ENCODE measurements at regions not wholly inside any gene's neighbourhood (a gene's known extent, or its start where the extent isn't known, plus 50 kb on each side); places are given as distances from the start of the nearest gene placed in this dataset.

DNA sequence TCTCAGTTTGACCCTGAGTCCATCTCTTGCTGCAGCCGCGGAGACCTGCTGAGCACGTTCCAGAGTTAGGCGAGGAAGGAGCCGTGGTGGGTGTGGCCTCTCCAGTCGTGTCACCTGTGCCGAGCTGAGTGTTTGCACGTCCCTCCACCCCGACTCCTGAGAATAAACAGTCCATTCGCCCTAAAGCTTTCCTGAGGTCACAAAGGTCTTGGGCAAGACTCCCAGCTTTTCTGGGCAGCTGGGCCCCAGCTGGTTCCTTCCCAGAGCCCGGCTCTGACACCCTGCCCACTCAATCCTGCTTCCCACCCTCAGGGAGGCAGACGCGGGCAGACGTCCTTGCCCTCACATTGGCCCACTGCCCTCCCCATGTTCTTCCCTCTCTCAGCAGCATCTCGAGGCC, 142.2 kb downstream of the KCTD15 start:
- in situ Hi-C loops (cut with HindIII; ENCODE audit: low sequenced_read_pairs): no loop called here
- DNase-seq (ENCODE audit: low spot score): no peak

DNA sequence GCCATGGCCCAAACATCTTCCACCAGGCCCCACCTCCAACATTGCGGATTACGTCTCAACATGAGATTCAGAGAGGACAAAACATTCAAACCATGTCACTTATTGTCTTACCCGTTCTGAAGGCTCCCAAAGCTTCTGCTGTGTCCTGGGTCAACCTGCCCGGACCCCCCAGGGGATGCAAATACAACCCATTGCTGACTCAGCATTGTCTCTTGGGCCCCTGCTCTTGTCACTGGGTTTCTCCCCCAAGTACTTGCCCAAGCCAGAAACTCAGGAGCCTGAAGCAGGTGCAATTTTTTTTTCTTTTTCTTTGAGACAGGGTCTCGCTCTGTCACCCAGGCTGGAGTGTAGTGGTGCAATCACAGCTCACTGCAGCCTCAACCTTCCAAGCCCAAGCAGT, 144.5 kb downstream of the KCTD15 start:
- in situ Hi-C loops (cut with HindIII; ENCODE audit: low sequenced_read_pairs): no loop called here

DNA sequence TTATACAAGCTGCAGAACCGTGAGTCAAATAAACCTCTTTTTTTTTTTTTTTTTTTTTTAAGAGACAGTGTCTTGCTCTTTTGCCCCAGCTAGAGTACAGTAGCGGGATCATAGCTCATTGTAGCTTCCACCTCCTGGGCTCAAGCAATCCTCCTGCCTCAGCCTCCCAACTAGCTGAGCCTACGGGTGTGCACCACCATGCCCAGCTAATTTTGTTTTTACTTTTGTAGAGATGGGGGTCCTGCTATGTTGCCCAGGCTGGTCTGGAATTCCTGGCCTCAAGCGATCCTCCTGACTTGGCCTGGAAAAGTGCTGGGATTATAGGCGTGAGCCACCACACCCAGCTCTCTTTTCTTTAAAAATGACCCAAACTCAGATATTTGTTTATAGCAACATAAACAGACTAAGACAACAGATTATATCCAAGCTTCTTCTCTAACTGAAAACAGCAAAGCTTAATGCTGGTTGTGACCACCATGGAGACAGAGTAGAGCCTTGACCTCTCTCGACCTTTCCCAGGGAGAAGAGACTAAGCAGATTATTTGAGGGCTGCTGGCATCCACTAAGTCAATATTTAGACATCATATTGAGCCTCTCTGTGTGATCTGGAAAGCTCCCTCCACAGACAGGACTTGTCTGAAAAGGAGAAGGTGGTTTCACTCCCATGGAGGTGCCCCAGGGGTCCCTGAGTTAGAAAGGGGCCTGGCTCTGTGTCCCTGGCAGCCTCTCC, 150.0 kb downstream of the KCTD15 start:
- in situ Hi-C loops (cut with HindIII; ENCODE audit: low sequenced_read_pairs): no loop called here
- no peak for DNase-seq (ENCODE audit: low spot score)

More for the DNA sequence above, 144.5 kb downstream of the KCTD15 start:
- DNase-seq (ENCODE audit: low spot score): no peak

DNA sequence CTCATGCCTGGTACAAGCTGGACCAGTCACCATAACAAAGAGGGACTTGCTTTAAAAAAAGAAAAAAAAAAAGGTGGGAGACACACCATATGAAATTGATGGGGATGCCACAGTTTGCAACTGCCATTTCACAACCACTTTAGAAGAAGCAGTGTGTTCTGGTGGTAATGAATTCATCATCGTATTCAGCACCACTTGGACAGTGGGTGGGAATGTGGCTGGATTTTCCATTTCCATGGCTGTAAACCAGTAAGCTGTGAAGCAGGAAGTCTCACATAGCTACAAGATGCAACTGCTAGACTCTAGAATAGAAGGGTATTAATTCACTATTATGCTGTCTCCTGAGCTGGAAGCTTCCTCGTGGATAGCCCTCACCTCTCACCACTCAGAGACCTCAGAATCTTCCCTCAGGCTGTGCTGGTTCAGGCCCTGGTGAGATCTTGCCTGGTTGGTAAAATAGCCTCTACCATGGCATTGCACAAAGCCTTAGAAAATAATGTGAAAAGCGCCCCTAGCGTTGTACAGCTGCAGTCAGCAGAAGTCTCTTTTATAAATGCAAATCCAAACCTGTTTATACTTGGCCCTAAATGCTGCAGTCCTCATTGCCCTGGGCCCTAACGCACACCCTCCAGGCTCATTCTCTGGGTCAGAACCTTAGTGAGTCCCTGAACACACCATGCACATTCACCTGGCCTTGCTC, 150.7 kb downstream of the KCTD15 start:
- in situ Hi-C loops (cut with HindIII; ENCODE audit: low sequenced_read_pairs): no loop called here
- DNase-seq (ENCODE audit: low spot score): no peak

DNA sequence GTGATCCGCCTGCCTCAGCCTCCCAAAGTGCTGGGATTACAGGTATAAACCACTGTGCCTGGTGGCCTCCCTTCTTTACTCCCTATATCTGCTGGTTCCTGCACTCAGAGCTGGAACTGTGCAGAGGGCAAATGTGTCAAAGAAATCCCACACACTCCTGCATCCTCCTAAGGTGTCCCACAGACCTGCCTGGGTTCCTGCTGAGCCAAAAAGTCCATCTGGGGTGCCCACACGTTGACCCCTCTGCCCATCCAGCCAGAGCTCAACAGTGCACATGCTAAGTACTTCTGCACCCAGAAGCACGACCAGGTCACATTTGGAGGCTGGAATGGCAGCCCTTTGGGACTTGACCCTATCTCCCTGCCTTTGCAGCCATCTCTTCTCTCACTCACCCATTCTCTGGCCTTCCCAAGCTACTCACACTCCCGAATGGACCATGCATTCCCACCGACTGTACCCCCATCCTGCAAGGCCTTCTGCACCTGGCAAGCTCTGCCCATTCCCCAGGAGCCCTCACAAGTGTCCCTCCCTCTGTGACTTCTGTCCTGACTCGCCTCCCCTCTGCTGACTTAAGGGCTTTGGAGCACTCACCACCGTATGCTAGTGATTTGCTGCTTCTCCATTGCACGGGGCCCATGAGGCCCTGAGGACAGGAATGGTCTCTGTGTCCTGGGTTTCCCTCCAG, 152.1 kb downstream of the KCTD15 start:
- DNase-seq (ENCODE audit: low spot score): no peak
- in situ Hi-C loops (cut with HindIII; ENCODE audit: low sequenced_read_pairs): no loop called here

DNA sequence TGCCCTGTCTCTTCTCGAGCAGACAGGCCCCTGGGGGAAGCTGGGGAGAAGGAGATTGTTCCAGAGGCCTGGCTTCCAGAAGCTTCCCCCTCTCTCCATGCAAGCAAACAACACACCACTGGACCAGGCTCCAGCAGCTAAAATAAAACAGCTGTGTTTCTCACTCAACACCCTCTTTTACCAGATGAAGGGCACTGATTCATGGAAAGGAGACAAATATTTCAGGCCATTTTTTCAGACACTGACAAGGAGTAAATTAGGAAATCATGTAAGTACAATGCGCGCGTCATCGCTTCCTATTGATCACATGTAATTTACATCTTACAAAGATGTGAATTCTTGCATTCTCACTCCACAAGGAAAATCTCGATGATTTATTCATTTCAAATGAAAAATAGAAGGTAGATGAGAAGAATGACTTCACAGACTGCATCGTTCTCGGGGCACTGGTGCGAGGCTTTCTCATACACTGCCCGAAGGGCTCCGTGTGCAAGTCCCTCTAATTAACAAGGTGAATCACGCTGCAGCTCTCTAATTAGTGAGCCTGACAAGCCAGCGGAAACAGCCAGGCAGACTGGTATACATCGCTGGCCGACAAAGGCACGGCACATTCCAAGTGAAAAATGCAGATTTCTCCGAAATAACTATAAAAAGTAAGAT, 153.6 kb downstream of the KCTD15 start:
- in situ Hi-C loops (cut with HindIII; ENCODE audit: low sequenced_read_pairs): no loop called here
- DNase-seq (ENCODE audit: low spot score): no peak

DNA sequence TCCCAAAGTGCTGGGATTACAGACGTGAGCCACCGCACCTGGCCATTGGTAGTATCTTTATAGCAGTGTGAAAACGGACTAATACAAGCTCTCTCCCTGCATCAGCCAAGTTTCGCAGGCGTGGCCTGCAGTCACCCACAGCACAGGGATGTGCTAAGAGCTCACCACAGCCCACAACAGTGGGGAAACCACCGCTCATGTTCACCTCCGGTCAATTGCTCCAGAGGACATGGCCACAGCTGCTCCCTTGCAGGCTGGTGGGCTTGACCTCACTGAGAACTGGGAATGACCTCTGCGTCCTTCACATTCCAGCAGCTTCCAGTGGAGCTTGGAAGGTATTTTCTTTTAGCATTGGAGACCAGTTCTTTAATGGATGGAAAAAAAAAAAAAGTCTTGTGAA, 156.4 kb downstream of the KCTD15 start:
- in situ Hi-C loops (cut with HindIII; ENCODE audit: low sequenced_read_pairs): no loop called here
- DNase-seq (ENCODE audit: low spot score): no peak

DNA sequence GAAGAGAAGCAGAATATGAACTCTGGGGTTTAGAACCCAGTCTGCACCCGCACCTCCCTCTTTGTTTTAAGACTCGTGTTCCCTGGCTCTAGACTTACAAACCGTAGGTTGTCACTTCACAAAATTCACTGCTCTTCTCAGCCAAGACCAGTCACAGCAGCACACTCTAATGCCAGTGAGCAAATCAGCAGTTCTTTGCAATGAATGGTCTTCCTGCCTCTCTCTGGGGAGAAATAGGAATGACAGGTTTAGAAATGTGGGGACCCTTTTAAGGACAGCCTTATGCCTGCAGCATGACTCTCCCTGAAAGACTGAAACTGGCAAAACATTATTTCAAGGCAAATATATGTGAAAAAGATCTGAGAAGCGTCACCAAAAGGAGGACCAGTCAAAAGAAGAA, 156.9 kb downstream of the KCTD15 start:
- in situ Hi-C loops (cut with HindIII; ENCODE audit: low sequenced_read_pairs): no loop called here
- peak; percentile 0 for DNase-seq (ENCODE audit: low spot score)

DNA sequence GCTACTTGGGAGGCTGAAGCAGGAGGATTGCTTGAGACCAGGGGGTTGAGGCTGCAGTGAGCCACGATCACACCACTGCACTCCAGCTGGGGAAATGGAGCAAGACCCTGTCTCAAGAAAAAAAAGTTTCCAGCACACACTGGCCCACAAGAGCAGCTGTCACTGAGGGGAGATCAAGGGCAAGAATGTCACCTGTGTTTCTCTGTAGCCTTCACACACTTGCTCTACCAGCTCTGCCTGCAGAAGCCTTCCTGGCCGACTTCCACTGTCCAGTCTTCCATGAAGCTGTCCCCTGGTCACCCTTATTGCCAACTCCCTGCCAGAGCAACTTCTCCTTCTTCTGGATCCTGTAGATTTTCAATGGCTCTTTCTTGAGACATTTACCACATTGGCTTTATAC, 158.0 kb downstream of the KCTD15 start:
- in situ Hi-C loops (cut with HindIII; ENCODE audit: low sequenced_read_pairs): no loop called here
- DNase-seq (ENCODE audit: low spot score): no peak

DNA sequence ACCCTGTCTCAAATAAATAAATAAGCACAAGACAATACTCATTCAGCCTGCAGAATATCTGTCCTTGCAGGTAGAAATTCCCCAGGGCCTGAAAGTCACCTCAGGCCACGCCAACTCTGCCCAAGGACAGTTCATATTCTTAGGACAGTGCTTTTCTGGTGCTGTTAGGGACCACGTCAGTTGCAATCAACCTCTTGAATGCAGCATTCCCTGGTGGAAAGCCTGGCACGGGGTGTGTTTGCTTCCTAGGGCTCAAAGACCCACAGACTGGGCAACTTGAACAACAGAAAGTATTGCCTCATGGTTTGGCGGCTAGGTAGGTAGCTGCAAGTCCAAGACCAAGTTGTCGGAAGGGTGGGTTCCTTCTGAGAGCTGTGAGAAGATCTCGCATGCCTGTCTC, 160.3 kb downstream of the KCTD15 start:
- no peak for DNase-seq (ENCODE audit: low spot score)
- in situ Hi-C loops (cut with HindIII; ENCODE audit: low sequenced_read_pairs): no loop called here

DNA sequence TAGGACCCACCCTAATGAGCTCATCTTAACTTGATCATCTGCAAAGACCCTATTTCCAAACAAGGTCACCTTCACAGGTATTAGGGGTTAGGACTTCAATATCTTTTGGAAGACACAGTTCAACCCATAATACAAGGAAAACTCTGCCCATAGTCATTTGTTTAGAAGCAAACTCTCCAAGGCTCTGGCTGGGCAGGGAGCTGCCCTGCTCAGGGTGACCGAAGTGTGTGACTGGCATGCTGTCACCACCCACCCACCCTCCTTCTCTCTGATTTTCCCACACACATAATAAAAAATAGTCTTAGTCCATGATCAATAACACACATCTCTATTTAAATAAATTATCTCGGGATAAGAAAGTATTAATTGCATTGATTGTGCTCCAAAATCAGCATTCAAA, 161.1 kb downstream of the KCTD15 start:
- in situ Hi-C loops (cut with HindIII; ENCODE audit: low sequenced_read_pairs): no loop called here
- DNase-seq (ENCODE audit: low spot score): no peak

DNA sequence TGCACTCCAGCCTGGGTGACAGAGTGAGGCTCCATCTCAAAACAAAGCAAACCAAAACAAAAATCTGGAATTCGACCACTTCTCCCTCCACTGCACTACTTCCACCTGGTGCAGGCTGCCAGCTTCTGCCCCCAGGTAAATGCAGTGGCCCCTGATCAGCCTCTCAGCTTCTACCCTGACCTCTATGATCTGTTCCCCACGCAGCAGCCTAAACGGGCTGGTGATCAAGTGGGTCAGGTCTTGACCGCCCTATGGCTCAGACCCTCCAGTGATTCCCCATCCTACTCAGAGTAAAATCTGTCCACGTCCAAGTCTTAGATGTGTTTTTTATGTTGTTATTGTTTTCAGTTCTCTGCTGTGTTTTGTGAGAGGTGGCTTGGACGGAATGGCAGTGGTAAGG, 163.9 kb downstream of the KCTD15 start:
- DNase-seq (ENCODE audit: low spot score): no peak

DNA sequence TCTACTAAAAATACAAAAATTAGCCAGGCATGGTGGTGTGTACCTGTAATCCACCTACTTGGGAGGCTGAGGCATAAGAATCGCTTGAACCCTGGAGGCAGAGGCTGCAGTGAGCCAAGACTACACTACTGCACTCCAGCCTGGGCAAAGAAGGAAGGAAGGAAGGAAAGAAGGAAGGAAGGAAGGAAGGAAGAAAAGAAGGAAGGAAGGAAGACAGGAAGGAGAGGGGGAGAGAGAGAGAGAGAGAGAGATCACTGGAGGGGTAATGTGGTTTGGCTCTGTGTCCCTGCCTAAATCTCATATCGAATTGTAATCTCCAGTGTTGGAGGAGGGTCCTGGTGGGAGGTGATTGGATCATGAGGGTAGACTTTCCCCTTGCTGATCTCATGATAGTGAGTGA, 165.5 kb downstream of the KCTD15 start:
- in situ Hi-C loops (cut with HindIII; ENCODE audit: low sequenced_read_pairs): no loop called here
- no peak for DNase-seq (ENCODE audit: low spot score)

More for the DNA sequence above, 163.9 kb downstream of the KCTD15 start:
- in situ Hi-C loops (cut with HindIII; ENCODE audit: low sequenced_read_pairs): no loop called here

DNA sequence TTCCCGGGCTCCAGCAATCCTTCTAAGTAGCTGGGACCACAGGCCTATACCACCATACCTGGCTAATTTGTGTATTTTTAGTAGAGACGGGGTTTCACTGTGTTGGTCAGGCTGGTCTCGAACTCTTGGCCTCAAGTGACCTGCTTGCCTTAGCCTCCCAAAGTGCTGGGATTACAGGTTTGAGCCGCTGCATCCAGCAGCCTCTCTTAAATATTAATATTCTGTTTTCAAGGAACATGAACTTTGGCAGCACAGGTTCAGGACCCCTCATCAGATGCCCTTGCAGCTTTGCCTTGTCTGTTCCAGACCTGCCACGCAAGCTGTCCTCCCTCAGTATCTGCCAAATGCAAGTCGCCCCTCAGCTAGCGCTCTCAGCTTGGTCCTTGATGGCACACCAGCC, 166.8 kb downstream of the KCTD15 start:
- no peak for DNase-seq (ENCODE audit: low spot score)
- in situ Hi-C loops (cut with HindIII; ENCODE audit: low sequenced_read_pairs): no loop called here

DNA sequence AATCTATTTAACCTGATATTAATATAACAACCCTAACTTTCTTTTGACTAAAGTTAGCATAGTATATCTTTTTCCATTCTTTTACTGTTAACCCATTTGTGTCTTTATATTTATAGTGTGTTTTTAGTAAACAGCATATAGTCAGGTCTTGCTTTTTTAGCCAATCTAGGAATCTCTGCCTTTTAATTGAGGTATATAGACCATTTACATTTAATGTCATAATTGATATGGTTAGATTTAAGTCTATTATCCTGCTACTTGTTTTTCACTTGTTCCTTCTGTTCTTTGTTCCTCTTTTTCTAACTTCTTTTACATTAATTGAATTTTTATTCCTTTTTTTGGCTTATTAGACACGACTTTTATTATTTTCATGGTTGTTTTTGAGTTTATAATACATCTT, 174.4 kb downstream of the KCTD15 start:
- no peak for DNase-seq (ENCODE audit: low spot score)
- in situ Hi-C loops (cut with HindIII; ENCODE audit: low sequenced_read_pairs): no loop called here

DNA sequence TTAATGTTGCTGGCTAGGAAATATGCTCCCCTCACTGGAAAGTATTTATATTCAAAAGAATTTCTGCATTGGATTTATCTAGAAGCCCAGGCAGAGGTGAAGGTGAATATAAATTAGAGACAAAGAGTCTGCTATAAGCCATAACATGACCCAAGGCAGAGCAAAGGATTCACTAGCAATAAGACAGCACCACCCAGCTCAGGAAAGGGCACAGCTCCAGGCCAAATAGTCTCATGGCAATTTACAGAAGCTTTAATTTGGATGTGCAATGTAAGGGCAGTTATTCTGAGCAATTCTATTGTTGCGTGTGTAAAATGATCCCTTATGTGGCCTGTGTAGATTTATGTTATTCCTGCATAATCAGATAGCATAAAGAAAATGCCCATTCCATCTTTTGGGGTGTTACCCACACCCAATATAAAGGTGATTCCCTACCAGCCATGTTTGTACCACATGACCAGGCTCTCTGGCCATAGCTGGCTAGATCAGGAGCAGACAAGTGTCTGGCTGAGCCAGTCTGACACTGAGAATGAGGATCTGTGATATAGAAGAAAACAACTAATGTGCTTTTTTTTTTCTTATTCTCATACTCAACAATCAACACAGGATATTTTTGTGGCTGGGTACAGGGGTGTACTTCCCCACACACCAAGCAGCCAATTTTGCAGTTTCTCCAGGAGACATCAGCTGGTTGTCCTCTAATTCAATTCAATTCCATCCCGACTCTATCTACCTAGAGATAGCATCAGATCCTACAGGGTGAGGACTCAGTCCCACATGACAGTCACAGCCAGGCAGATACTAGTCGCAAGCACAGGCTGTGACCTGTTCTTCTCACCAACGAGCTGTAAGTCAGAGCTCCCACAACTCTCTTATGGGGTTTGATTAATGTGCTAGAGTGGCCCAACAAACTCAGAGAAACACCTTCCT, 181.4 kb downstream of the KCTD15 start:
- DNase-seq (ENCODE audit: low spot score): no peak
- in situ Hi-C loops (cut with HindIII; ENCODE audit: low sequenced_read_pairs): no loop called here

DNA sequence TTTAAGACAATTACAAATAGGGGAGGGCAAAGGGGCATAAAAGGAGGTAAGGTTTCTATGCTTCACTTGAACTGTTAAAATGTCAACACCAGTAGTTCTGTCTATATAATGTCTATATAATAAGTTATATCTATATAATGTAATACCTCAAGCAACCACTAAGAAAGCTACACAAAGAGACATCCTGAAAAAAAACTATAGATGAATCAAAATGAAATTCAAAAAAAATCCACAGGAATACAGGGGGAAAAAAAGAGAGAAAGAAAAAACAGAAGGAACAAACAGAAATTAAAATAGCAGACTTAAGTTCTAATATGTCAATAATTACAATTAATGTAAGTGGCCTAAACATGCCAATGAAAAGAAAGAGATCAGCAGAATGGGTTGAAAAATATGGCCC, 186.0 kb downstream of the KCTD15 start:
- DNase-seq (ENCODE audit: low spot score): no peak
- in situ Hi-C loops (cut with HindIII; ENCODE audit: low sequenced_read_pairs): no loop called here

DNA sequence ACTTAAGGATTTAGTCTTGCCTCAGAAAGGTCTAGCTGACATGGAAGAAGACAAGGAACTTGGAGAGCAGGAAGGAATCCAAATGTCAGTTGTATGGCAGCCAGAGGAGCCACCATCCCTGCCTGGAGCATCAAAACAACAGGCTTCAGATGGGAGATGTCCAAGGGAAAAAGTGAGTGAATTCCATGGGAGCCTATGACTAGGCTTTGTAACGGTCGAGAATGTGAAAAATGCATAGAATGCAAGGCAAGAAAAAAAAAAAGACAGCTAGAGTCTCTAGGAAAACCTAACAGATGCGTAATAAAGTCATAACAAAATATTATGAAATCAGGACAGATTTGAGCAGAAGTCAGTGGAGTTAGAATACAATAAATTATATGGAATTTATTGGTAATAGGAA, 183.7 kb upstream of the LSM14A start:
- in situ Hi-C loops (cut with HindIII; ENCODE audit: low sequenced_read_pairs): no loop called here
- no peak for DNase-seq (ENCODE audit: low spot score)

DNA sequence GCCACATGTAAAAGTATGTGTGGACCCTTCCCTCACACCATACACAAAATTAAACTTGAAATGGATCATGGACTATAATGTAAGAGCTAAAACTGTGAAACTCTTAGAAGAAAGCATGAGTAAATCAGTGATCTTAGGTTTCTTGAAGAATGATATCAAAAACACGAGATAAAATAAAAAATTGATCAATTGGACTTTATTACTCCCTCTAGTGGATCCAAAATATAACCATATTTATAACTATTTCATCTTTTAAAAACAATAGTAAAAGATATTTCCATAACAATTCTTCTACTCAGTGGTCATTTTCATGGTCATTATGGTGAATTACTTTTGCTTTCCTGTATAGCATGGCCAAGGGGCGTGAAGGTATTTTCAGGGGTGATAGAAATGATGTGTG, 174.6 kb upstream of the LSM14A start:
- in situ Hi-C loops (cut with HindIII; ENCODE audit: low sequenced_read_pairs): no loop called here
- DNase-seq (ENCODE audit: low spot score): no peak

All from G401 (cell line).